GM21786 (cell line): ENCODE measurements at regions not wholly inside any gene's neighbourhood (a gene's known extent, or its start where the extent isn't known, plus 50 kb on each side); places are given as distances from the start of the nearest gene placed in this dataset.
"Not testable (repeated sequence)": the region's sequence is repeated elsewhere in the genome, so short reads cannot be mapped to it uniquely, and the experiment has no call there.

ENCODE experiments used
- ATAC-seq: cut with Tn5 transposase; IDR thresholded peaks from one replicate; pipeline ENCODE4 v1.9.1; 2021; ENCODE audit not compliant: unreplicated experiment

DNA sequence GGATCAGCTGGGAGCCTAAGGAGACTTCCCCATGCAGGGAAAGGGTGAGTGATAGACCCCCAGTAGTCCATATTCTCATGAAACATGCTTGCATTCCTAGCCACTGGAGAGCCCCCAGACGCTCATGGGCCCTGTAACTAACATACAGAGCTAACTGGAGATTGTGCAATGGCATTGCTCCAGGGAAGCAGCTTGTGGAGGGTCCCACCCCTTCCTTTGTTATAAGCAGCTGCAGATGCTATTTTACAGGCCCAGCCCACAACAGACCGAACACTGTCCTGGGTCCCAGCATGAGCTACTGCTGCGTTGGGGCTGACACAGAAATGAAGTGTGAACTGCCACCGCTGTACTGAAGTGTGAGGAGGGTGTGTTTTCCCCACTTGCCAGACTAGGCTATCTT is 1465.7 kb upstream of the DIAPH2 start:
- no peak for ATAC-seq

- ATAC-seq, result no peak
Observed at GRCh38 chrX:95248386-95248785, 1436.3 kb upstream of the DIAPH2 start.

- no peak for ATAC-seq
Observed at GRCh38 chrX:95290455-95290854, 1394.2 kb upstream of the DIAPH2 start.

DNA sequence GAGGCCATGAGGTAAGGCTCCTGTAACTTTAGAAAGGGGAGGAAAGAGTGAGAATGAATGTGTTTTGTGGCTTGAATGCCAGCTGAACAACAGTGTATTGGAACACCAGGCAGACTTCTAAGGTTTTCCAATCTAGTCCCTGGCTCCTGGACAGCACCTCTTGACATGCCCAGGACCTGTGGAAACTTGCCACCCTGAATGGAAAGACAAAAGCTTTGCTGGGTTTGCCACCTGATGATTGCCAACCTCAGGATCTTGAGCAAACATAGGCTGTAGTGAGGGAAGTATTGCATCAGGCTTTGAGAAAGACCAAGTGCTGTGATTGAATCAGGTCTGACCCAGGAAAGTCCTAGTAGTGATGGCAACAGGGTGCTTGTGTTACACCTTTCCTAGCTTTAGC is 1393.1 kb upstream of the DIAPH2 start:
- ATAC-seq, result no peak

GRCh38 chrX:95318882-95319281 is 1365.8 kb upstream of the DIAPH2 start:
- no peak for ATAC-seq

DNA sequence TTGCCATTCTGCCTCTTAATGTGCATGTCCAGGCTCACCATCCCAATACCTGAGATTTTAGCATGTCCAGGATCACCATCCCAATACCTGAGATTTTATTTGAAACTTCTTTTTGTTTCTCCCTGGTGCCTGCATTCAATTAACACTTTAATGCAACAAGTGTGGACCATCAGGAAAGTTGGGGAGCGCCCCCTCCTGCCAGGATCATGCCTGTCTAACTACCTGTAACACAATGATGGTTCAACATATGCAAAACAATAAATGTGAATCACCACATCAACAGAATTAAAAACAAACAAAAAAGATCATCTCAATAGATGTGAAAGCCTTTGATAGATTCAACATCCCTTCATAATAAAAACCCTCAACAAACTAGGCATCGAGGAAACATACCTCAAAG is 1359.5 kb upstream of the DIAPH2 start:
- ATAC-seq, result no peak

DNA sequence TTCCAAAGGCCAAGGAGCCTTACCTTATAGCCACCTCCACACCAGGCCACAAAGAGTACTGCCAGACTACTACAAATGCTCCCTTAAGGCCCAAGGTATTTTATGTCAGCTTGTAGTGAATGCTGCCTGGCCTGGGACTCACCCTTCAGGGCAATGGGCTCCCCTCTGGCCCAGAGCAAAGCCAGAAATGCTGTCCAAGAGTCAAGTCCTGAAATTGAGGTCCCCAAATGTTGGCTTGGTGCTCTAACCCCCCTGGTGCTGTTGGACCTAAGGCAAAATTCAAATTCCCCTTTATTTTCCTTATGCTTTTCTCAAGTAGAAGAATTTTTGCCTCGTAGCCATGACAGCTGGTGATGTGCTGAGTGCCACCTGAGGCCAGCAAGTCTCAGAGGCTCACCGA is 1354.3 kb upstream of the DIAPH2 start:
- ATAC-seq, result no peak

DNA sequence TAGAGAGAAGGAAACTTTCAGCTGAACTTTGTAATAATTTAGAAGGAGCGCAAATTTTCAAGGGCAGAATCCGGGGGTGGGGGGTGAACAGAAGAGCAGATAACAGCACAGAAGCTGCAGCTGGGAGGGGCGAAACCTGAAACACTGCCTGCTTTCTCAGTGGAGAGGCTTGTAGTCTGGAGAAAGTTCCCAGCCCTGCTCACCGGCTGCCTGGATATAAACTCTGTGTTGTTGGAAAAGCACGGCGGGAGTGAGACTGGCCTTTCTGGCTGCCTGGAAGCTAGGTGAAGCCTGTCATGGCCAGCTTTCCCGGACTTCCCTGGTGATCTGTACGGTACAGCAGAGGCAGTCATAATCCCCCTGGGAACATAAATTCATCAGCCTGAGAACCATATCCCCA is 1352.1 kb upstream of the DIAPH2 start:
- ATAC-seq, result no peak

DNA sequence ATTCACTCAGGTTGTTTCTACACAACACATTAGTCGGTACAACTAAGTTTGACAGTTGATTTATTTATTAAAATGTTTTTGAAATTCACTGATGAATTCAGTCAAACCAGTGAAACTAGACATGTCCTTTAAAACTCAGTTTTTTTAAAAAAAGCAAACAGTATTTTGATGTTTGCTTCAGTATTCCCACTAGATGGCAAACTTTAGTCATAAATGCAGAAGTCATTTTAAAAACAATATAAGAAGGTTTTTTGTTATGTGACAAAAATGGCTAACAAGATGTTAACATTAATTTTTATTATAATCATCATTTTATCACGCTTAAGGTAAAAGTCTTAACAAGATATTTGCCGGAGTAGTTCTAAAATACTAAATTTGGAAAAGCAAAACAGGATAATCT is 1337.8 kb upstream of the DIAPH2 start:
- ATAC-seq, result no peak

DNA sequence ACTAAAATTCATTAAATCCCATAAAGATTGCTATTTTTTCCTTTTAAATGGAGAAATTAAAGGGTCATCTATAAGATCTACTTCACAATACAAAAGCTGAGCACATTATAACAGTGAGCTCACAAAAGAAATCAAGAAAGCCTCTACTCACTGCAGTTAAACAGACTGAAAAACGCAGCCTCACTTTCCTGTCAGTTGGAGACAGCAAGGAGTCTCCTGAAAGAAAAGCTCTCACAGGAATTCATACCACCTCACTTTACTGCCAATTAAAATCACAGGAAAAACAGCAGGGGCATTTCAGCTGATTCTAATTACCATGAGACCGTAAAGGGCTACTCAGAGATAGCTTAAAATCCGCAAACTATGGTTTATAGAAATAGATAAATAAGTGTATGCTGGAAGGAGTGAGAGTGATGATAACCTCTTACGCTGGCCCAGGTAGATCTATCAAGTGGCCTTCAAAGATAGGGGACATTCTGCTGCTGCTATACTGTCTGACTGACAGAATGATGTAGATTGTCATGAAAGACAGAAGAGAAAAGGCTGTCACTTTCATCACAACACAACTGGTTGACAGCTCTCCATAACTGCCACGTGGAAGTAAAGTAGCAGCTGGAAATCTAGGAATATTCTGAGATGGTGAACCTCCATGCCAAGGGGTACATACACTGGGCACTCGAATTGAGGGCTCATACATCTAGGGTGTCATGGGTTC is 1333.7 kb upstream of the DIAPH2 start:
- no peak for ATAC-seq

DNA sequence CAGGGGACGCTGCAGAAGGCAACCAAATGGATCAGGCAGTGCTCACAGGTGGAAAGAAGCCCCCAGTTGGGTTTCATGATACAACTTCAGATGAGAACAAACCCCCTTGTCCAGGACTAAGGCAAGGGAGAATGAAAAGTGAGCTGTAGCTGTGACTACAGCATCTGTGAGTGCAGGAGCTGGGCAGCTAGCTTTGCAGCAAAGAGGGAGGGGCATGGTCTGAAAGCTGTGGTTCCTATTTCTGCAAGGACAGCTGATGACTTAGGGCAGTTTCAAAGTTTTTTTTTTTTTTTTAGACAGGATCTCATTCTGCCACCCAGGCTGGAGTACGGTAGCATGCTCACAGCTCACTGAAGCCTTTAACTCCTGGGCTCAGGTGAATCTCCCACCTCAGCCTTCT is 1317.4 kb upstream of the DIAPH2 start:
- no peak for ATAC-seq

DNA sequence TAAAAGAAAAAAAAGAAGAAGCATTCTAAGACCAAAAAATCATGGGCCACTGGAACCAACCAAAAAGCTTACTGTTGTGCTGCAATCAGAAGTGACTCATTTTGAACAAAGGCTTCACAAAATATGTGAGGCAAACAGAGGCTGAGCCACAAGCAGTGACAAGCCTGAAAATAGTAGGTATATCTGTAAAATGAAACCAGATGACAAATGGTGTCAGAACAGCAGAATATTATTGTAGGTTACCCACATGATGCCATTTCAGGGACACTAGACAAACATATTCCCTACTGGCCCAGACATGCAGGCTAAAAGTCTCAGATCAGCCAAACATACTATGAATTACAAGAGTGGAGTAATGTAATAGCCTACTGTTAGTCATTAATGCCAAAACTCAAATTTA is 1301.8 kb upstream of the DIAPH2 start:
- no peak for ATAC-seq

GRCh38 chrX:95383778-95384177 is 1300.9 kb upstream of the DIAPH2 start:
- no peak for ATAC-seq

- no peak for ATAC-seq
Observed at GRCh38 chrX:95427389-95427788, 1257.3 kb upstream of the DIAPH2 start.

DNA sequence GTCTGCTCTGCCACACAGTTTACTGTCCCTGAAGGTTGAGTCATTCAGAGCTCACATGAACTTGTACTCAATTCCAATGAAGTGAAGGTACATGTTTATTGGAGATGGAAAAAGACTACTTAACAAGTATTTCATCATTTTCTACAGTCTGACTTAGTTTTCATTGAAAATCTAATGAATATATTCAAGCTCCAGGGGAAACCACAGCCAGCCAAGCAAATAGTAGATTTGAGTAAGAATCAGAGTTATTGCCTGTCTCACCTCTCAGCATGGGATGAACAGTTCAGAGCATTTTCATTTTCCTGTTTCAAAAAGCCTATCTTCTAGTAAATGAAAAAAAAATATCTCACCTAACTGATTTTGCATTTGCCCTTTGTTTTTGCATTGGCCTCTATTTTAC is 1249.4 kb upstream of the DIAPH2 start:
- no peak for ATAC-seq

DNA sequence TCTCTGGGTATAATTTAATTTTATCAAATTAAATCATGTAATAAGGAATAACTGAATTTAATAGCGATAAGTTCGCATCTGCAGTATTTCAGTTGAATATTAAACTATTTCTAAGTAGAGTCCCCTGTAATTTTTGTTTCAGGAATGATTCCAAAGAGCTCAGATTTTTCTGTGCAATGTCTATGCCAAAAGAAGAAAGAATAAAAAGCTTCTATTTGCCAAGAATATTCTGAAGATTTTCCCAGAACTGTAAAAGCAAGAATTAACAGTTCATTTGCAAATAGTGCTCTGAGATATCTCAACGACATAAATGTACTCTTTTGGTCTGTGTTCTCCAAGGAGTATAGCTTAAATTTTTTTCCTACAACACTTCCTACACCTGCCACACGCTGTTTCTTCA is 1242.8 kb upstream of the DIAPH2 start:
- no peak for ATAC-seq

GRCh38 chrX:95484781-95485180 is 1199.9 kb upstream of the DIAPH2 start:
- no peak for ATAC-seq

- ATAC-seq, result no peak
Observed at GRCh38 chrX:95505721-95506120, 1178.9 kb upstream of the DIAPH2 start.

DNA sequence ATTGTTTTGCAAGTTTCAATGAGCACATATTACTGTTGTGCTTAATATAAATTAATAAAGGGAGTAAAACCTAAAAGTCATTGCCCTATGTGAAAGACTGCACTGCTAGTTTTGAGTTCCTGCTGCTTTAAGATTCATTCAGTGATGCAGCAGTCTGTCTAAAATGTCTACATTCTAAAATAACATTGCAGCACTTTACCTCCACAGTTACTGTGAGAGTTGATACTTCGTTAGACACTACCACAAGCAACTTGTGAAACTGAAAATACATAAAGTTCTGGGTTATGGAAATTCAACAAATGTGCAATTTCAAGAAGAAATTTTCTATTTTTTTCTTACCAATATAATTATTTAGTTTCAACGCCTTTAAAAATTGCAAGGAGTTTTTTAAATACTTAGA is 1175.2 kb upstream of the DIAPH2 start:
- no peak for ATAC-seq

DNA sequence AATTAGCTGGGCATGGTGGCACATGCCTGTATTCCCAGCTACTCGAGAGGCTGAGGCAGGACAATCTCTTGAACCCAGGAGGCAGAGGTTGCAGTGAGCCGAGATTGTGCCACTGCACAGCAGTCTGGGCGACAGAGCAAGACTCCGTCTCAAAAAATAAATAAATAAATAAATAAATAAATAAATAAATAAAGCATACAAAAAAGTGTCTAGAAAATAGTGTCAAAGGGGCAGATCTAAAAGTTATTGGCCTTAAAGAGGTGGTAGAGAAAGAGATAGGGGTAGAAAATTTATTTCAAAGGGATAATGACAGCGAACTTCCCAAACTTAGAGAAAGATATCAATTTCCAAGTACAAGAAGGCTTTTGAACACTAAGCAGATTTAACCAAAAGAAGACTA is 1160.6 kb upstream of the DIAPH2 start:
- not testable (repeated sequence) for ATAC-seq

GRCh38 chrX:95536111-95536510 is 1148.5 kb upstream of the DIAPH2 start:
- ATAC-seq, result no peak

GRCh38 chrX:95536661-95537060 is 1148.0 kb upstream of the DIAPH2 start:
- no peak for ATAC-seq

GRCh38 chrX:95539041-95539440 is 1145.6 kb upstream of the DIAPH2 start:
- no peak for ATAC-seq
